HepG2 (cell line): ENCODE measurements at regions not wholly inside any gene's neighbourhood (a gene's known extent, or its start where the extent isn't known, plus 50 kb on each side); places are given as distances from the start of the nearest gene placed in this dataset.

ENCODE experiments used
- ATAC-seq: fragments of 200-7000 bp; cut with Tn5 transposase; 3 replicates; pipeline ENCODE4 v1.9.1; 2020; ENCODE audit warnings: mild to moderate bottlenecking, moderate library complexity
- BruUV-seq: library from RNA; stranded (reverse); fragments of 400-500 nt; replicated peaks from 2 replicates; lab custom pipeline; 2021; lab: Mats Ljungman, UMichigan
- CTCF ChIA-PET: fragments of 300-600 bp; formaldehyde crosslinking; extraction: SDS; loops from one replicate; lab custom pipeline; 2021; ENCODE audit warnings: low total read pairs, inconsistent platforms, low intra/inter-chr PET ratio; lab: Yijun Ruan, JAX
- POLR2A ChIA-PET: fragments of 350-600 bp; sonication (Branson Sonifier 250); formaldehyde crosslinking; loops from one replicate; lab custom pipeline; 2020; ENCODE audit warnings: antibody characterized with exemption, inconsistent platforms; lab: Yijun Ruan, JAX
- DNase-seq: peaks from one replicate; pipeline ENCODE4 v3.0.0-alpha.2; 2015; ENCODE audit warnings: low spot score
- FAIRE-seq: peaks from 3 replicates; lab custom pipeline; 2011; peaks lifted over from hg19 to GRCh38; lab: Jason Lieb, UNC
- H2AFZ ChIP-seq: one replicate; pipeline ENCODE4 v1.6.1; 2011; ENCODE audit warnings: low read length, inconsistent platforms
- H3K27ac ChIP-seq: fragments of 300-600 bp; 3 replicates; pipeline ENCODE4 v1.8.0; 2011; ENCODE audit warnings: mixed run types, mild to moderate bottlenecking, mixed read lengths, low read length, inconsistent platforms; ENCODE audit not compliant: insufficient read depth; ENCODE audit errors: extremely low read length
- H3K27me3 ChIP-seq, 2 experiments: fragments of 200-600 bp in 1 of 2; 2 replicates in 1 of 2; 3 replicates in 1 of 2; pipeline versions ENCODE4 v1.6.0 to v1.8.0; 2011; ENCODE audit warnings: low read length in 2 of 2, mild to moderate bottlenecking in 2 of 2, moderate library complexity in 2 of 2, inconsistent platforms in 1 of 2; ENCODE audit not compliant: insufficient read depth in 2 of 2, control insufficient read depth in 1 of 2
- H3K36me3 ChIP-seq, 2 experiments: fragments of 200-600 bp in 1 of 2; replicated peaks in 1 of 2; 2 replicates in 1 of 2; 3 replicates in 1 of 2; pipeline versions ENCODE4 v1.5.1 to v1.8.0; 2011; ENCODE audit warnings: low read length in 2 of 2, inconsistent platforms in 1 of 2; ENCODE audit not compliant: insufficient read depth in 2 of 2, control insufficient read depth in 1 of 2
- H3K4me1 ChIP-seq: 2 replicates; pipeline ENCODE4 v1.5.1; 2012; ENCODE audit warnings: low read length, inconsistent platforms; ENCODE audit not compliant: insufficient read depth
- H3K4me2 ChIP-seq: 2 replicates; pipeline ENCODE4 v1.6.0; 2011; ENCODE audit warnings: low read depth, low read length, inconsistent platforms
- H3K4me3 ChIP-seq, 3 experiments: fragments of 200-600 bp in 1 of 3; sonication (generic), shearing (Covaris generic) in 1 of 3; replicated peaks in 1 of 3; 2 replicates each; pipeline ENCODE4 v1.5.1; 2011 to 2016; ENCODE audit warnings: low read length in 3 of 3, inconsistent platforms in 2 of 3, low read depth in 2 of 3, mild to moderate bottlenecking in 2 of 3, control low read depth in 1 of 3, mixed read lengths in 1 of 3; ENCODE audit not compliant: insufficient read depth in 1 of 3
- H3K79me2 ChIP-seq: one replicate; pipeline ENCODE4 v1.6.1; 2011; ENCODE audit warnings: low read length, inconsistent platforms; ENCODE audit not compliant: insufficient read depth
- H3K9ac ChIP-seq: 2 replicates; pipeline ENCODE4 v1.6.0; 2011; ENCODE audit warnings: mild to moderate bottlenecking, low read depth, low read length, inconsistent platforms; ENCODE audit not compliant: insufficient read depth
- H3K9me3 ChIP-seq: 2 replicates; pipeline ENCODE4 v1.5.1; 2012; ENCODE audit warnings: mild to moderate bottlenecking, low read length
- H4K20me1 ChIP-seq: 2 replicates; pipeline ENCODE4 v1.6.0; 2011; ENCODE audit warnings: inconsistent platforms, mild to moderate bottlenecking, low read length, moderate library complexity; ENCODE audit not compliant: insufficient read depth
- IRX3 ChIP-seq: sonication (generic); formaldehyde crosslinking; IDR thresholded peaks from 2 replicates; pipeline ENCODE4 v1.8.1; 2023; ENCODE audit warnings: mild to moderate bottlenecking, low read depth, missing genetic modification reagents, borderline replicate concordance
- MXD4 ChIP-seq: IDR thresholded peaks from 2 replicates; pipeline ENCODE4 v1.6.1; 2016; ENCODE audit warnings: mild to moderate bottlenecking, missing biosample characterization, missing genetic modification reagents
- NRL ChIP-seq: sonication (generic); formaldehyde crosslinking; IDR thresholded peaks from 2 replicates; pipeline ENCODE4 v1.5.0; 2020; ENCODE audit warnings: missing genetic modification reagents, mild to moderate bottlenecking, moderate library complexity, borderline replicate concordance
- RAD21 ChIP-seq: fragments of 450-650 bp; formaldehyde crosslinking; IDR thresholded peaks from 2 replicates; pipeline ENCODE4 v1.5.0; 2020; ENCODE audit warnings: mild to moderate bottlenecking
- TSC22D2 ChIP-seq: sonication (generic); formaldehyde crosslinking; IDR thresholded peaks from 2 replicates; pipeline ENCODE4 v1.5.1; 2020; ENCODE audit warnings: missing genetic modification reagents, mild to moderate bottlenecking, borderline replicate concordance
- ZFY ChIP-seq: sonication (generic); formaldehyde crosslinking; IDR thresholded peaks from 2 replicates; pipeline ENCODE4 v1.4.0; 2020; ENCODE audit warnings: missing genetic modification reagents
- ZNF232 ChIP-seq: sonication (generic); formaldehyde crosslinking; IDR thresholded peaks from 2 replicates; pipeline ENCODE4 v1.4.0; 2020; ENCODE audit warnings: missing genetic modification reagents, borderline replicate concordance
- ZNF501 ChIP-seq: sonication (generic); formaldehyde crosslinking; IDR thresholded peaks from 2 replicates; pipeline ENCODE4 v1.5.1; 2020; ENCODE audit warnings: mild to moderate bottlenecking, moderate library complexity, missing genetic modification reagents
- ZNF510 ChIP-seq: sonication (generic); formaldehyde crosslinking; IDR thresholded peaks from 2 replicates; pipeline ENCODE4 v1.4.0; 2020; ENCODE audit warnings: low read depth, mild to moderate bottlenecking, missing genetic modification reagents
- ZNF749 ChIP-seq: sonication (generic); formaldehyde crosslinking; IDR thresholded peaks from 2 replicates; pipeline ENCODE4 v1.8.0; 2022; ENCODE audit warnings: mild to moderate bottlenecking, missing genetic modification reagents, moderate library complexity, borderline replicate concordance
- WGBS: methylation state at CpG from one replicate; pipeline ENCODE4 v1.1.6; 2017; ENCODE audit warnings: low lambda C conversion rate; 5-methylcytosine and 5-hydroxymethylcytosine counted together
- in situ Hi-C: cut with HindIII; loops from 2 replicates; pipeline ENCODE4 v1.10.0; 2017; ENCODE audit warnings: low pct_unique_long_range_greater_than_20kb; ENCODE audit not compliant: extremely low pct_ligation_motif_present
- intact Hi-C: fragments of 100-400 bp; cut with micrococcal nuclease; formaldehyde crosslinking; loops from one replicate; pipeline ENCODE4 v1.10.0; 2022; ENCODE audit not compliant: unreplicated experiment
- TF ChIP-seq, protein P1 (sequence below): sonication (generic); formaldehyde crosslinking; IDR thresholded peaks from 2 replicates; pipeline ENCODE4 v1.4.0; 2020; ENCODE audit warnings: missing genetic modification reagents
- TF ChIP-seq, protein P2 (sequence below): sonication (generic); formaldehyde crosslinking; IDR thresholded peaks from 2 replicates; pipeline ENCODE4 v1.4.0; 2020; ENCODE audit warnings: missing genetic modification reagents
- TF ChIP-seq, protein P3 (sequence below): sonication (generic); formaldehyde crosslinking; IDR thresholded peaks from 2 replicates; pipeline ENCODE4 v1.8.0; 2022; ENCODE audit warnings: missing genetic modification reagents, mild to moderate bottlenecking, moderate library complexity, borderline replicate concordance

DNA sequence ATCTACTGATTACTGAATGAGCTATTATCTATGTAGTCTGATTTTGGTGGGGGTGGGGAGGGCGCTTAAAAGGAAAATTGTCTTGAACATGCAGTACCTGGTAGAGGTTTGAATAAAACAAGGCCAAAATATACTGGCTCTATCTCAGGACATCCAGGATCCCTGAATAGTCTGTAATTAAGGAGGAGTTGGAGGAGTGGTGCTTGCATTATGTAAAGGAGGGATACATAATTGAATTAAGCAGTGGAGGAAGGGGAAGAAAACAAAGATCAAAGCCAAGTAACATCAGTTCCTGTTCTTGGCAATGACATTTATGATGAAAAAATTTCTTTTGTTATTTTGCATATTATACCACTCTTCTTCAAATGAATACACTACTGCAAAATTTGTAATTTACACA lies 539.4 kb upstream of the ZEB2 start (continued):
- TF ChIP-seq RAD21 (CRISPR knock-in tag): no peak
- no peak for TF ChIP-seq TSC22D2 (CRISPR knock-in tag)

DNA sequence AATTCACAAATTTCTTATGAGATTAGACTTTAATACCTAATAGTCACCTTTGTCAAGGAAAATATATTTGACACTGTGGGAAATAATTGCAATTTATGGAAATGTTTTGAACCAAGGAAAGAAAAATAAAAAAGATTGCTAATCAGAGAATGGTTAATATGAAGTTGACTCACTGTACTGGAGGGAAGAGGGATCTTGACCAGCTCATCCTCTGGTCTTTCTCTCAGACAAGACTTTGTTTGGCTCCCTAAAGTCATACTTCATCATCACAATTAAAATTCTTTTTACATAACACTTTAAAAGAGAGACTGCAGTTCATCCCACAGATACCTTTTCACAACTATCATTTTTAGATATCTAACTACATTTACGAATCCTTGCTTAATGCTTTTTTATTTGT lies 538.5 kb upstream of the ZEB2 start:
- Histone ChIP-seq H3K4me1 (no peaks in the 10 kb centered on the region), H3K4me2 (no peak overlapping the region), H3K27me3 (no peaks in the 10 kb centered on the region), H2AFZ (no peak overlapping the region), H3K36me3 (no peaks in the 10 kb centered on the region), H3K9ac (no peak overlapping the region), H3K4me3 (no peak overlapping the region), H4K20me1 (no peaks in the 10 kb centered on the region), H3K9me3 (peaks cover 26% of the 10 kb centered on the region), H3K79me2 (no peaks in the 10 kb centered on the region), H3K27ac (no peak overlapping the region)
- no peak for FAIRE-seq
- ChIA-PET POLR2A (no interaction called here), CTCF (no interaction called here)
- intact Hi-C loops (no loop called here), in situ Hi-C loops (no loop called here)
- DNase-seq: no peak
- BruUV-seq: no TSS peak
- ATAC-seq: no peak
- 4% methylated on average over 1 of the region's 1 CpG for WGBS
- no peak for TF ChIP-seq MXD4 (CRISPR knock-in tag)
- TF ChIP-seq, protein P1, sequence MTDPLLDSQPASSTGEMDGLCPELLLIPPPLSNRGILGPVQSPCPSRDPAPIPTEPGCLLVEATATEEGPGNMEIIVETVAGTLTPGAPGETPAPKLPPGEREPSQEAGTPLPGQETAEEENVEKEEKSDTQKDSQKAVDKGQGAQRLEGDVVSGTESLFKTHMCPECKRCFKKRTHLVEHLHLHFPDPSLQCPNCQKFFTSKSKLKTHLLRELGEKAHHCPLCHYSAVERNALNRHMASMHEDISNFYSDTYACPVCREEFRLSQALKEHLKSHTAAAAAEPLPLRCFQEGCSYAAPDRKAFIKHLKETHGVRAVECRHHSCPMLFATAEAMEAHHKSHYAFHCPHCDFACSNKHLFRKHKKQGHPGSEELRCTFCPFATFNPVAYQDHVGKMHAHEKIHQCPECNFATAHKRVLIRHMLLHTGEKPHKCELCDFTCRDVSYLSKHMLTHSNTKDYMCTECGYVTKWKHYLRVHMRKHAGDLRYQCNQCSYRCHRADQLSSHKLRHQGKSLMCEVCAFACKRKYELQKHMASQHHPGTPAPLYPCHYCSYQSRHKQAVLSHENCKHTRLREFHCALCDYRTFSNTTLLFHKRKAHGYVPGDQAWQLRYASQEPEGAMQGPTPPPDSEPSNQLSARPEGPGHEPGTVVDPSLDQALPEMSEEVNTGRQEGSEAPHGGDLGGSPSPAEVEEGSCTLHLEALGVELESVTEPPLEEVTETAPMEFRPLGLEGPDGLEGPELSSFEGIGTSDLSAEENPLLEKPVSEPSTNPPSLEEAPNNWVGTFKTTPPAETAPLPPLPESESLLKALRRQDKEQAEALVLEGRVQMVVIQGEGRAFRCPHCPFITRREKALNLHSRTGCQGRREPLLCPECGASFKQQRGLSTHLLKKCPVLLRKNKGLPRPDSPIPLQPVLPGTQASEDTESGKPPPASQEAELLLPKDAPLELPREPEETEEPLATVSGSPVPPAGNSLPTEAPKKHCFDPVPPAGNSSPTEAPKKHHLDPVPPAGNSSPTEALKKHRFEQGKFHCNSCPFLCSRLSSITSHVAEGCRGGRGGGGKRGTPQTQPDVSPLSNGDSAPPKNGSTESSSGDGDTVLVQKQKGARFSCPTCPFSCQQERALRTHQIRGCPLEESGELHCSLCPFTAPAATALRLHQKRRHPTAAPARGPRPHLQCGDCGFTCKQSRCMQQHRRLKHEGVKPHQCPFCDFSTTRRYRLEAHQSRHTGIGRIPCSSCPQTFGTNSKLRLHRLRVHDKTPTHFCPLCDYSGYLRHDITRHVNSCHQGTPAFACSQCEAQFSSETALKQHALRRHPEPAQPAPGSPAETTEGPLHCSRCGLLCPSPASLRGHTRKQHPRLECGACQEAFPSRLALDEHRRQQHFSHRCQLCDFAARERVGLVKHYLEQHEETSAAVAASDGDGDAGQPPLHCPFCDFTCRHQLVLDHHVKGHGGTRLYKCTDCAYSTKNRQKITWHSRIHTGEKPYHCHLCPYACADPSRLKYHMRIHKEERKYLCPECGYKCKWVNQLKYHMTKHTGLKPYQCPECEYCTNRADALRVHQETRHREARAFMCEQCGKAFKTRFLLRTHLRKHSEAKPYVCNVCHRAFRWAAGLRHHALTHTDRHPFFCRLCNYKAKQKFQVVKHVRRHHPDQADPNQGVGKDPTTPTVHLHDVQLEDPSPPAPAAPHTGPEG (CRISPR knock-in tag): no peak
- no peak for TF ChIP-seq ZNF501 (CRISPR knock-in tag)
- TF ChIP-seq ZNF510 (CRISPR knock-in tag): no peak
- TF ChIP-seq ZFY (CRISPR knock-in tag): no peak
- TF ChIP-seq IRX3 (CRISPR knock-in tag): no peak
- no peak for TF ChIP-seq ZNF232 (CRISPR knock-in tag)
- TF ChIP-seq ZNF749 (CRISPR knock-in tag): no peak
- TF ChIP-seq NRL (CRISPR knock-in tag): no peak
- TF ChIP-seq, protein P2, sequence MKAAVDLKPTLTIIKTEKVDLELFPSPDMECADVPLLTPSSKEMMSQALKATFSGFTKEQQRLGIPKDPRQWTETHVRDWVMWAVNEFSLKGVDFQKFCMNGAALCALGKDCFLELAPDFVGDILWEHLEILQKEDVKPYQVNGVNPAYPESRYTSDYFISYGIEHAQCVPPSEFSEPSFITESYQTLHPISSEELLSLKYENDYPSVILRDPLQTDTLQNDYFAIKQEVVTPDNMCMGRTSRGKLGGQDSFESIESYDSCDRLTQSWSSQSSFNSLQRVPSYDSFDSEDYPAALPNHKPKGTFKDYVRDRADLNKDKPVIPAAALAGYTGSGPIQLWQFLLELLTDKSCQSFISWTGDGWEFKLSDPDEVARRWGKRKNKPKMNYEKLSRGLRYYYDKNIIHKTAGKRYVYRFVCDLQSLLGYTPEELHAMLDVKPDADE (CRISPR knock-in tag): no peak
- TF ChIP-seq, protein P3, sequence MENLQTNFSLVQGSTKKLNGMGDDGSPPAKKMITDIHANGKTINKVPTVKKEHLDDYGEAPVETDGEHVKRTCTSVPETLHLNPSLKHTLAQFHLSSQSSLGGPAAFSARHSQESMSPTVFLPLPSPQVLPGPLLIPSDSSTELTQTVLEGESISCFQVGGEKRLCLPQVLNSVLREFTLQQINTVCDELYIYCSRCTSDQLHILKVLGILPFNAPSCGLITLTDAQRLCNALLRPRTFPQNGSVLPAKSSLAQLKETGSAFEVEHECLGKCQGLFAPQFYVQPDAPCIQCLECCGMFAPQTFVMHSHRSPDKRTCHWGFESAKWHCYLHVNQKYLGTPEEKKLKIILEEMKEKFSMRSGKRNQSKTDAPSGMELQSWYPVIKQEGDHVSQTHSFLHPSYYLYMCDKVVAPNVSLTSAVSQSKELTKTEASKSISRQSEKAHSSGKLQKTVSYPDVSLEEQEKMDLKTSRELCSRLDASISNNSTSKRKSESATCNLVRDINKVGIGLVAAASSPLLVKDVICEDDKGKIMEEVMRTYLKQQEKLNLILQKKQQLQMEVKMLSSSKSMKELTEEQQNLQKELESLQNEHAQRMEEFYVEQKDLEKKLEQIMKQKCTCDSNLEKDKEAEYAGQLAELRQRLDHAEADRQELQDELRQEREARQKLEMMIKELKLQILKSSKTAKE (CRISPR knock-in tag): no peak
